GM23338 (cell line): ENCODE measurements at regions not wholly inside any gene's neighbourhood (a gene's known extent, or its start where the extent isn't known, plus 50 kb on each side); places are given as distances from the start of the nearest gene placed in this dataset.

Source experiments
- ATAC-seq: fragments of 200-7000 bp; cut with Tn5 transposase; 3 replicates; pipeline ENCODE4 v1.9.1; 2020
- DNase-seq: peaks from one replicate; pipeline ENCODE4 v3.0.0-alpha.2; 2015; ENCODE audit warnings: low spot score
- H2AFZ ChIP-seq: fragments of 200-600 bp; sonication (generic); 2 replicates; pipeline ENCODE4 v1.8.0; 2016; ENCODE audit warnings: antibody characterized with exemption, mild to moderate bottlenecking, moderate library complexity
- H3F3A ChIP-seq: fragments of 200-600 bp; sonication (generic); replicated peaks from 2 replicates; pipeline ENCODE4 v1.8.0; 2017; ENCODE audit warnings: antibody characterized with exemption, mixed run types, low read depth
- H3K27ac ChIP-seq: fragments of 200-600 bp; sonication (generic); 2 replicates; pipeline ENCODE4 v1.6.1; 2016; ENCODE audit warnings: low read depth
- H3K27me3 ChIP-seq: fragments of 200-600 bp; sonication (generic); 2 replicates; pipeline ENCODE4 v1.8.0; 2016; ENCODE audit warnings: mild to moderate bottlenecking, mixed run types, moderate library complexity; ENCODE audit not compliant: insufficient read depth
- H3K36me3 ChIP-seq: fragments of 200-600 bp; sonication (generic); 2 replicates; pipeline ENCODE4 v1.8.0; 2016; ENCODE audit warnings: mild to moderate bottlenecking; ENCODE audit not compliant: insufficient read depth
- H3K4me1 ChIP-seq: fragments of 200-600 bp; sonication (generic); 2 replicates; pipeline ENCODE4 v1.8.0; 2016; ENCODE audit warnings: mild to moderate bottlenecking, moderate library complexity; ENCODE audit not compliant: insufficient read depth
- H3K4me2 ChIP-seq: fragments of 200-600 bp; sonication (generic); 2 replicates; pipeline ENCODE4 v1.7.1; 2017; ENCODE audit warnings: mixed run types
- H3K4me3 ChIP-seq: fragments of 200-600 bp; sonication (generic); 2 replicates; pipeline ENCODE4 v1.6.1; 2016; ENCODE audit warnings: mixed run types
- H3K79me2 ChIP-seq: fragments of 200-600 bp; sonication (generic); replicated peaks from 2 replicates; pipeline ENCODE4 v1.8.0; 2017; ENCODE audit warnings: mild to moderate bottlenecking; ENCODE audit not compliant: insufficient read depth
- H3K9me2 ChIP-seq: fragments of 200-600 bp; sonication (generic); 2 replicates; pipeline ENCODE4 v1.8.0; 2017; ENCODE audit not compliant: insufficient read depth
- H4K20me1 ChIP-seq: fragments of 200-600 bp; sonication (generic); replicated peaks from 2 replicates; pipeline ENCODE4 v1.8.0; 2017; ENCODE audit warnings: mild to moderate bottlenecking; ENCODE audit not compliant: insufficient read depth
- H3K27ac Mint-ChIP-seq: 2 replicates; pipeline ENCODE4 v1.8.0; 2020; ENCODE audit warnings: inconsistent platforms, mild to moderate bottlenecking, moderate library complexity, mixed read lengths
- H3K27me3 Mint-ChIP-seq: 3 replicates; pipeline ENCODE4 v1.8.0; 2022; ENCODE audit warnings: low read depth, mild to moderate bottlenecking, moderate library complexity, mixed read lengths, inconsistent platforms; ENCODE audit not compliant: insufficient read depth, poor library complexity
- H3K36me3 Mint-ChIP-seq: 3 replicates; pipeline ENCODE4 v1.8.0; 2021; ENCODE audit warnings: low read depth, mild to moderate bottlenecking, inconsistent platforms, moderate library complexity, mixed read lengths
- H3K4me1 Mint-ChIP-seq: 3 replicates; pipeline ENCODE4 v1.8.0; 2020; ENCODE audit warnings: mild to moderate bottlenecking, inconsistent platforms, mixed read lengths
- H3K4me3 Mint-ChIP-seq: 3 replicates; pipeline ENCODE4 v1.8.0; 2021; ENCODE audit warnings: moderate library complexity, mild to moderate bottlenecking, inconsistent platforms, mixed read lengths
- H3K9me3 Mint-ChIP-seq: 3 replicates; pipeline ENCODE4 v1.8.0; 2020; ENCODE audit warnings: moderate library complexity, mild to moderate bottlenecking, inconsistent platforms, mixed read lengths
- CREB1 ChIP-seq: fragments of 250-450 bp; sonication (Bioruptor Pico); IDR thresholded peaks from 2 replicates; pipeline ENCODE4 v1.5.0; 2020; ENCODE audit warnings: low read depth, mild to moderate bottlenecking, moderate library complexity
- ETS1 ChIP-seq: IDR thresholded peaks from 2 replicates; pipeline ENCODE4 v1.6.1; 2016; ENCODE audit warnings: antibody characterized with exemption
- JUNB ChIP-seq: IDR thresholded peaks from one replicate; pipeline ENCODE4 v1.6.1; 2016; ENCODE audit warnings: antibody characterized with exemption; ENCODE audit not compliant: unreplicated experiment
- POLR2AphosphoS5 ChIP-seq: IDR thresholded peaks from 2 replicates; pipeline ENCODE4 v1.6.1; 2016; ENCODE audit warnings: antibody characterized with exemption, low read depth
- ZNF331 ChIP-seq: fragments of 250-450 bp; sonication (Bioruptor Pico); IDR thresholded peaks from 2 replicates; pipeline ENCODE4 v1.5.0; 2020; ENCODE audit warnings: low read depth, mild to moderate bottlenecking, moderate library complexity
- ZNF462 ChIP-seq: fragments of 250-450 bp; sonication (Bioruptor Pico); IDR thresholded peaks from 2 replicates; pipeline ENCODE4 v1.5.0; 2020; ENCODE audit warnings: mild to moderate bottlenecking, moderate library complexity

- TF ChIP-seq ZNF331 (CRISPR knock-in tag) (no peak), ZNF462 (CRISPR knock-in tag) (no peak), JUNB (no peak), CREB1 (no peak)
Observed at GRCh38 chr17:14458724-14459123, 157.8 kb downstream of the HS3ST3B1 start (continued).

- H3K4me1 Mint-ChIP-seq = peaks cover 11% of the 10 kb centered on the region
- H3K36me3 Mint-ChIP-seq = no peaks in the 10 kb centered on the region
- peaks cover 2% of the 10 kb centered on the region; the same call in 1 of the 3 replicates for H3K9me3 Mint-ChIP-seq
- Histone ChIP-seq H3K4me1 (peaks cover 6% of the 10 kb centered on the region; the same call in 1 of the 2 replicates), H3K79me2 (no peaks in the 10 kb centered on the region), H4K20me1 (no peaks in the 10 kb centered on the region), H3K4me2 (no peak overlapping the region), H3F3A (no peaks in the 10 kb centered on the region), H3K27me3 (no peaks in the 10 kb centered on the region), H3K4me3 (no peak overlapping the region), H2AFZ (no peak overlapping the region), H3K27ac (no peak overlapping the region), H3K36me3 (no peaks in the 10 kb centered on the region), H3K9me2 (0 out of 2 replicates have a peak, but pooled peaks cover 11% of the 10 kb centered on the region)
- TF ChIP-seq POLR2AphosphoS5 (no peak), ZNF462 (CRISPR knock-in tag) (no peak), ETS1 (no peak)
- peaks cover 3% of the 10 kb centered on the region for H3K27me3 Mint-ChIP-seq
- ATAC-seq (no peak), DNase-seq (no peak)
- no peak overlapping the region for H3K4me3 Mint-ChIP-seq
- H3K27ac Mint-ChIP-seq = no peak overlapping the region
Observed at GRCh38 chr17:14454746-14455145, 153.9 kb downstream of the HS3ST3B1 start.
